ENCODE measurements at regions not wholly inside any gene's neighbourhood (a gene's known extent, or its start where the extent isn't known, plus 50 kb on each side); places are given as distances from the start of the nearest gene placed in this dataset.

DNA sequence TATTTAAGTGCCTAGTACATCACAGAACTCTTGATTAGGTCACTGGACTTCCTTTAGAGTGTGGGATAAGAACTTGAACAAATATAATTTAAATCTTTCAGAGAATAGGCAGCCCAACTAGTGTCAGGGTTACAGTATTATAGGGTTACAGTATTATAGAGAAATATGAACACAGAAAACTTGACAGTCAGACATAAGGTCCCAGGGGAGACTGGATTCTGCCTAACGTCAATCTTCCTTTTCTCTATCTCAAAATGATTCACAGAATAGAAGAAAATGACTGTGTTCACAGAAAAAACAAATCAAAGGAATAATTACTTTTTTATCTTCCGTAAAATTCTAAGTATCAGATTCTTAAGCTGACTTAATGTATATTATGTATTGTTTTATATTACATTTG, 623.8 kb downstream of the HTR1B start:
- Histone ChIP-seq H3K79me2 (ENCODE audit: low read depth) (no peaks in the 10 kb centered on the region), H3K4me1 (replicated peaks; ENCODE audit: insufficient read depth) (no peaks in the 10 kb centered on the region), H2AFZ (no peak overlapping the region), H3K4me3 (no peak overlapping the region), H3K27ac (no peak overlapping the region), H3K9me2 (ENCODE audit: insufficient read depth) (no peaks in the 10 kb centered on the region), H3K4me2 (no peak overlapping the region), H3F3A (ENCODE audit: insufficient read depth, low read depth) (no peaks in the 10 kb centered on the region; the same call in 1 of the 2 replicates), H3K9me3 (ENCODE audit: insufficient read depth, low read depth) (no peaks in the 10 kb centered on the region), H3K27me3 (ENCODE audit: insufficient read depth, low read depth) (no peaks in the 10 kb centered on the region), H4K20me1 (ENCODE audit: insufficient read depth) (no peaks in the 10 kb centered on the region), H3K36me3 (ENCODE audit: low read depth) (no peaks in the 10 kb centered on the region)
- no peak for TF ChIP-seq EZH2 (IDR thresholded peaks at IDR 0.05; ENCODE audit: low read depth)
- TF ChIP-seq, protein P1, sequence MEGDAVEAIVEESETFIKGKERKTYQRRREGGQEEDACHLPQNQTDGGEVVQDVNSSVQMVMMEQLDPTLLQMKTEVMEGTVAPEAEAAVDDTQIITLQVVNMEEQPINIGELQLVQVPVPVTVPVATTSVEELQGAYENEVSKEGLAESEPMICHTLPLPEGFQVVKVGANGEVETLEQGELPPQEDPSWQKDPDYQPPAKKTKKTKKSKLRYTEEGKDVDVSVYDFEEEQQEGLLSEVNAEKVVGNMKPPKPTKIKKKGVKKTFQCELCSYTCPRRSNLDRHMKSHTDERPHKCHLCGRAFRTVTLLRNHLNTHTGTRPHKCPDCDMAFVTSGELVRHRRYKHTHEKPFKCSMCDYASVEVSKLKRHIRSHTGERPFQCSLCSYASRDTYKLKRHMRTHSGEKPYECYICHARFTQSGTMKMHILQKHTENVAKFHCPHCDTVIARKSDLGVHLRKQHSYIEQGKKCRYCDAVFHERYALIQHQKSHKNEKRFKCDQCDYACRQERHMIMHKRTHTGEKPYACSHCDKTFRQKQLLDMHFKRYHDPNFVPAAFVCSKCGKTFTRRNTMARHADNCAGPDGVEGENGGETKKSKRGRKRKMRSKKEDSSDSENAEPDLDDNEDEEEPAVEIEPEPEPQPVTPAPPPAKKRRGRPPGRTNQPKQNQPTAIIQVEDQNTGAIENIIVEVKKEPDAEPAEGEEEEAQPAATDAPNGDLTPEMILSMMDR (conservative IDR thresholded peaks at IDR 0.05) = no peak
- ChIA-PET CTCF (interaction anchor here (0.6 kb wide), 1 partner anchor 45 kb away, joined by 5 read pairs; no protein-coding TSS in a partner anchor), POLR2A (ENCODE audit: unreplicated experiment) (no interaction called here)
- intact Hi-C loops (cut with micrococcal nuclease; ENCODE audit: unreplicated experiment) = no loop called here
- DNase-seq = no peak
- BruUV-seq (replicated peaks) = no TSS peak

DNA sequence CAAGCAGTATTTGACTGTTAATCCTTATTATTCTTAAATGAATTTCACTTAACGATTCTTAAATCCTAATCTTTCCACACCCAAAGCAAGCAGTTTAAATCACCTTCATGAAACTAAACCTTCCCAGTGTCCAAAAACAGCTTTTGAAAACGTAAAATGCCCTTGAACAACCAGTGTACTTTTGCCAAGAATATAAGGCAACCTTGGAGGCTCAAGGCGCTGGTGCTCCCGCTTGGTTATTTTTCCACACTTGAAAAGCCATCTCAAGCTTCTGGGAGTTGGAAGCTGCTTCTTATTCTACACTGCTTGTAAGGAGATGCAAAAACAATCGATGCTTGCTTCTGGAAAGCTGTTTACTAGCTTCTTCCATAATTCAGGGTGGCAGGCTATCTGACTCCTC, 625.7 kb downstream of the HTR1B start:
- ChIA-PET CTCF (no interaction called here), POLR2A (ENCODE audit: unreplicated experiment) (no interaction called here)
- H4K20me1 ChIP-seq (ENCODE audit: insufficient read depth) = no peaks in the 10 kb centered on the region
- no TSS peak for BruUV-seq (replicated peaks)
- no peak overlapping the region for H3K4me2 ChIP-seq
- no peaks in the 10 kb centered on the region; the same call in 1 of the 2 replicates for H3F3A ChIP-seq (ENCODE audit: insufficient read depth, low read depth)
- H3K4me1 ChIP-seq (replicated peaks; ENCODE audit: insufficient read depth) = no peaks in the 10 kb centered on the region
- no peaks in the 10 kb centered on the region for H3K27me3 ChIP-seq (ENCODE audit: insufficient read depth, low read depth)
- no peak overlapping the region for H3K27ac ChIP-seq
- no peaks in the 10 kb centered on the region for H3K9me2 ChIP-seq (ENCODE audit: insufficient read depth)
- TF ChIP-seq EZH2 (IDR thresholded peaks at IDR 0.05; ENCODE audit: low read depth) = no peak
- TF ChIP-seq, protein P1 (conservative IDR thresholded peaks at IDR 0.05) = no peak
- DNase-seq = no peak
- no peaks in the 10 kb centered on the region for H3K9me3 ChIP-seq (ENCODE audit: insufficient read depth, low read depth)
- no peak overlapping the region for H3K4me3 ChIP-seq
- H3K36me3 ChIP-seq (ENCODE audit: low read depth) = no peaks in the 10 kb centered on the region
- H3K79me2 ChIP-seq (ENCODE audit: low read depth) = no peaks in the 10 kb centered on the region
- no peak overlapping the region for H2AFZ ChIP-seq
- intact Hi-C loops (cut with micrococcal nuclease; ENCODE audit: unreplicated experiment) = no loop called here

GRCh38 chr6:76835695-76836094, 627.6 kb downstream of the HTR1B start:
- DNase-seq = no peak
- ChIA-PET CTCF (no interaction called here), POLR2A (ENCODE audit: unreplicated experiment) (no interaction called here)
- no peak for TF ChIP-seq EZH2 (IDR thresholded peaks at IDR 0.05; ENCODE audit: low read depth)
- TF ChIP-seq, protein P1 (conservative IDR thresholded peaks at IDR 0.05) = no peak
- no peaks in the 10 kb centered on the region for H3K36me3 ChIP-seq (ENCODE audit: low read depth)
- no peaks in the 10 kb centered on the region for H3K79me2 ChIP-seq (ENCODE audit: low read depth)
- H3K4me1 ChIP-seq (replicated peaks; ENCODE audit: insufficient read depth) = no peaks in the 10 kb centered on the region
- no peaks in the 10 kb centered on the region for H3K9me2 ChIP-seq (ENCODE audit: insufficient read depth)
- no peak overlapping the region for H2AFZ ChIP-seq
- no peaks in the 10 kb centered on the region for H3K9me3 ChIP-seq (ENCODE audit: insufficient read depth, low read depth)
- no peaks in the 10 kb centered on the region for H3F3A ChIP-seq (ENCODE audit: insufficient read depth, low read depth)
- H3K4me2 ChIP-seq = no peak overlapping the region
- BruUV-seq (replicated peaks) = no TSS peak
- no peak overlapping the region for H3K27ac ChIP-seq
- no peaks in the 10 kb centered on the region for H4K20me1 ChIP-seq (ENCODE audit: insufficient read depth)
- H3K4me3 ChIP-seq = no peak overlapping the region
- intact Hi-C loops (cut with micrococcal nuclease; ENCODE audit: unreplicated experiment) = no loop called here
- no peaks in the 10 kb centered on the region for H3K27me3 ChIP-seq (ENCODE audit: insufficient read depth, low read depth)
